DOHH2 (cell line): ENCODE measurements at regions not wholly inside any gene's neighbourhood (a gene's known extent, or its start where the extent isn't known, plus 50 kb on each side); places are given as distances from the start of the nearest gene placed in this dataset.

ENCODE experiments used
- CTCF ChIP-seq: fragments of 200-600 bp; sonication (generic); IDR thresholded peaks from one replicate; pipeline ENCODE4 v1.5.1; 2014; ENCODE audit warnings: antibody characterized with exemption, mild to moderate bottlenecking, low read depth, low read length; ENCODE audit not compliant: poor library complexity, severe bottlenecking
- EZH2phosphoT487 ChIP-seq: fragments of 200-600 bp; sonication (generic); IDR thresholded peaks from 2 replicates; pipeline ENCODE4 v1.6.1; 2017; ENCODE audit warnings: borderline replicate concordance, mild to moderate bottlenecking, antibody characterized with exemption, low read length, moderate library complexity, mixed read lengths

GRCh38 chr12:18807714-18808113 lies 69.8 kb downstream of the CAPZA3 start:
- TF ChIP-seq CTCF (no peak), EZH2phosphoT487 (no peak)
